SK-MEL-5 (cell line): ENCODE measurements at regions not wholly inside any gene's neighbourhood (a gene's known extent, or its start where the extent isn't known, plus 50 kb on each side); places are given as distances from the start of the nearest gene placed in this dataset.
A peak's percentile ranks its signal among the peaks of the same experiment; 100 is the strongest.

ENCODE experiments used
- DNase-seq: peaks from one replicate; pipeline ENCODE4 v3.0.0-alpha.2; 2016; ENCODE audit warnings: low read depth, low spot score
- in situ Hi-C: cut with HindIII; loops from 2 replicates; pipeline ENCODE4 v1.10.0; 2016; ENCODE audit warnings: low sequenced_read_pairs, high pct_unique_total_duplicates, low pct_unique_long_range_greater_than_20kb

GRCh38 chr2:188159484-188159883, 132.2 kb upstream of the GULP1 start:
- in situ Hi-C loops, result no loop called here
- DNase-seq, result no peak

- in situ Hi-C loops, result no loop called here
- DNase-seq, result no peak
Measured at GRCh38 chr2:188170356-188170755, 121.3 kb upstream of the GULP1 start.

GRCh38 chr2:188176620-188177019, 115.1 kb upstream of the GULP1 start:
- no peak for DNase-seq
- in situ Hi-C loops, result no loop called here

GRCh38 chr2:188181067-188181838, 110.4 kb upstream of the GULP1 start:
- DNase-seq, result peak; percentile 28
- in situ Hi-C loops, result no loop called here

GRCh38 chr2:188181884-188182283, 109.8 kb upstream of the GULP1 start:
- in situ Hi-C loops, result no loop called here
- DNase-seq, result no peak

GRCh38 chr2:188187726-188188125, 103.9 kb upstream of the GULP1 start:
- DNase-seq, result no peak
- in situ Hi-C loops, result no loop called here

- in situ Hi-C loops, result no loop called here
- DNase-seq, result no peak
Measured at GRCh38 chr2:188189356-188189755, 102.3 kb upstream of the GULP1 start.

- in situ Hi-C loops, result no loop called here
- DNase-seq, result no peak
Measured at GRCh38 chr2:188193230-188193629, 98.4 kb upstream of the GULP1 start.

- in situ Hi-C loops, result no loop called here
- DNase-seq, result no peak
Measured at GRCh38 chr2:188196343-188197008, 95.2 kb upstream of the GULP1 start.

GRCh38 chr2:188199716-188200128, 92.0 kb upstream of the GULP1 start:
- DNase-seq, result no peak
- in situ Hi-C loops, result no loop called here

- in situ Hi-C loops, result no loop called here
- DNase-seq, result no peak
Measured at GRCh38 chr2:188201639-188202038, 90.0 kb upstream of the GULP1 start.

GRCh38 chr2:188202777-188203176, 88.9 kb upstream of the GULP1 start:
- no peak for DNase-seq
- in situ Hi-C loops, result no loop called here

- no peak for DNase-seq
- in situ Hi-C loops, result no loop called here
Measured at GRCh38 chr2:188203776-188204175, 87.9 kb upstream of the GULP1 start.

GRCh38 chr2:188204824-188205223, 86.8 kb upstream of the GULP1 start:
- in situ Hi-C loops, result no loop called here
- peak; percentile 7 for DNase-seq

- DNase-seq, result no peak
- in situ Hi-C loops, result no loop called here
Measured at GRCh38 chr2:188207554-188207953, 84.1 kb upstream of the GULP1 start.

- no peak for DNase-seq
- in situ Hi-C loops, result no loop called here
Measured at GRCh38 chr2:188209218-188209617, 82.5 kb upstream of the GULP1 start.

GRCh38 chr2:188217264-188217663, 74.4 kb upstream of the GULP1 start:
- DNase-seq, result no peak
- in situ Hi-C loops, result no loop called here

GRCh38 chr2:188219541-188219940, 72.1 kb upstream of the GULP1 start:
- in situ Hi-C loops, result no loop called here
- DNase-seq, result no peak

- DNase-seq, result no peak
- in situ Hi-C loops, result no loop called here
Measured at GRCh38 chr2:188220535-188220934, 71.1 kb upstream of the GULP1 start.
